Epithelial cell of esophagus (primary cell): ENCODE measurements at regions not wholly inside any gene's neighbourhood (a gene's known extent, or its start where the extent isn't known, plus 50 kb on each side); places are given as distances from the start of the nearest gene placed in this dataset.

Experiments
- DNase-seq: peaks from one replicate; pipeline ENCODE4 v3.0.0; 2010; ENCODE audit warnings: low read depth
- H3K4me3 ChIP-seq: 2 replicates; pipeline ENCODE4 v1.5.1; 2011; ENCODE audit warnings: mild to moderate bottlenecking, low read length, control low read depth
- CTCF ChIP-seq: IDR thresholded peaks from 2 replicates; pipeline ENCODE4 v1.5.1; 2011; ENCODE audit warnings: low read depth, mild to moderate bottlenecking, low read length, control low read depth, inconsistent platforms; ENCODE audit not compliant: insufficient read depth; ENCODE audit errors: missing control alignments

GRCh38 chr2:147076634-147077033 is 768.2 kb upstream of the ACVR2A start:
- DNase-seq = peak; percentile 77
- peak; percentile 33 for TF ChIP-seq CTCF
- H3K4me3 ChIP-seq = no peak overlapping the region

- no peak for TF ChIP-seq CTCF
- H3K4me3 ChIP-seq = no peak overlapping the region
- DNase-seq = no peak
Measured at GRCh38 chr2:147068071-147068470, 776.8 kb upstream of the ACVR2A start.

GRCh38 chr2:147067136-147067535 is 777.7 kb upstream of the ACVR2A start:
- DNase-seq = no peak
- no peak overlapping the region for H3K4me3 ChIP-seq
- TF ChIP-seq CTCF = no peak

- no peak overlapping the region for H3K4me3 ChIP-seq
- DNase-seq = no peak
- no peak for TF ChIP-seq CTCF
Measured at GRCh38 chr2:147062073-147062472, 782.8 kb upstream of the ACVR2A start.

- TF ChIP-seq CTCF = no peak
- no peak for DNase-seq
- no peak overlapping the region for H3K4me3 ChIP-seq
Measured at GRCh38 chr2:147061269-147061668, 783.6 kb upstream of the ACVR2A start.

- TF ChIP-seq CTCF = no peak
- no peak for DNase-seq
- H3K4me3 ChIP-seq = no peak overlapping the region
Measured at GRCh38 chr2:147057892-147058490, 786.8 kb upstream of the ACVR2A start.

GRCh38 chr2:147051814-147052213 is 793.0 kb upstream of the ACVR2A start:
- DNase-seq = peak; percentile 82
- TF ChIP-seq CTCF = no peak
- no peak overlapping the region for H3K4me3 ChIP-seq
